Fibroblast of lung (primary cell): ENCODE measurements at regions not wholly inside any gene's neighbourhood (a gene's known extent, or its start where the extent isn't known, plus 50 kb on each side); places are given as distances from the start of the nearest gene placed in this dataset.

Source experiments
- DNase-seq, 2 donors: peaks; one replicate each; pipeline versions ENCODE4 v3.0.0 to v3.0.0-alpha.2; 2010; ENCODE audit warnings: low read depth in 2 of 2
- H2AFZ ChIP-seq: 2 replicates; pipeline ENCODE4 v1.5.1; 2012; ENCODE audit warnings: low read length, control low read depth, inconsistent platforms
- H3K27ac ChIP-seq: 2 replicates; pipeline ENCODE4 v1.5.1; 2011; ENCODE audit warnings: low read length, control low read depth; ENCODE audit not compliant: insufficient read depth
- H3K27me3 ChIP-seq: 2 replicates; pipeline ENCODE4 v1.5.1; 2011; ENCODE audit warnings: mild to moderate bottlenecking, low read length; ENCODE audit not compliant: control insufficient read depth, insufficient read depth
- H3K36me3 ChIP-seq: 2 replicates; pipeline ENCODE4 v1.5.1; 2011; ENCODE audit warnings: low read length; ENCODE audit not compliant: control insufficient read depth, insufficient read depth
- H3K4me1 ChIP-seq: 2 replicates; pipeline ENCODE4 v1.5.1; 2011; ENCODE audit warnings: low read length; ENCODE audit not compliant: control insufficient read depth, insufficient read depth; ENCODE audit errors: extremely low read depth
- H3K4me2 ChIP-seq: 2 replicates; pipeline ENCODE4 v1.5.1; 2011; ENCODE audit warnings: low read length, control low read depth; ENCODE audit not compliant: insufficient read depth; ENCODE audit errors: extremely low read depth
- H3K4me3 ChIP-seq, 4 experiments: fragments of 200-600 bp in 1 of 4; sonication (generic) in 1 of 4; replicated peaks in 1 of 4; 2 replicates each; pipeline ENCODE4 v1.5.1; 2011 to 2016; ENCODE audit warnings: low read length in 4 of 4, low read depth in 3 of 4, mild to moderate bottlenecking in 3 of 4, control low read depth in 2 of 4, inconsistent platforms in 1 of 4, mixed read lengths in 1 of 4; ENCODE audit not compliant: insufficient read depth in 1 of 4; ENCODE audit errors: control extremely low read depth in 1 of 4
- H3K79me2 ChIP-seq: 2 replicates; pipeline ENCODE4 v1.5.1; 2012; ENCODE audit warnings: mild to moderate bottlenecking, low read length, inconsistent platforms; ENCODE audit not compliant: control insufficient read depth, insufficient read depth
- H3K9ac ChIP-seq: 2 replicates; pipeline ENCODE4 v1.5.1; 2011; ENCODE audit warnings: mild to moderate bottlenecking, low read length, control low read depth; ENCODE audit not compliant: insufficient read depth
- H3K9me3 ChIP-seq: 2 replicates; pipeline ENCODE4 v1.5.1; 2012; ENCODE audit warnings: low read depth, low read length; ENCODE audit not compliant: control insufficient read depth, insufficient read depth
- H4K20me1 ChIP-seq: 2 replicates; pipeline ENCODE4 v1.5.1; 2011; ENCODE audit warnings: low read length; ENCODE audit not compliant: control insufficient read depth, insufficient read depth; ENCODE audit errors: extremely low read depth
- CTCF ChIP-seq, 2 donors: IDR thresholded peaks in 1 of 2; conservative IDR thresholded peaks in 1 of 2; 1 replicate in 1 of 2; 2 replicates in 1 of 2; pipeline ENCODE4 v1.5.1; 2011 to 2012; ENCODE audit warnings: low read length in 2 of 2, control low read depth in 1 of 2, inconsistent platforms in 1 of 2, low read depth in 1 of 2, mild to moderate bottlenecking in 1 of 2
- EZH2 ChIP-seq: IDR thresholded peaks from 2 replicates; pipeline ENCODE4 v1.5.1; 2012; ENCODE audit warnings: low read length, control low read depth, mild to moderate bottlenecking; ENCODE audit errors: missing control alignments

GRCh38 chr4:170229006-170229405, 139.2 kb upstream of the AADAT start:
- H3K79me2 ChIP-seq: no peaks in the 10 kb centered on the region
- no peak overlapping the region for H3K4me3 ChIP-seq
- H3K9ac ChIP-seq: no peak overlapping the region
- no peak overlapping the region for H2AFZ ChIP-seq
- no peaks in the 10 kb centered on the region for H4K20me1 ChIP-seq
- no peak overlapping the region for H3K4me2 ChIP-seq
- H3K4me1 ChIP-seq: no peaks in the 10 kb centered on the region
- no peak for TF ChIP-seq CTCF (conservative IDR thresholded peaks at IDR 0.05 in 1 of 2, IDR thresholded peaks at IDR 0.05 in 1 of 2; ENCODE audit: low read depth in 1 of 2, low read length in 2 of 2)
- H3K27ac ChIP-seq: no peak overlapping the region
- no peaks in the 10 kb centered on the region for H3K9me3 ChIP-seq
- H3K36me3 ChIP-seq: no peaks in the 10 kb centered on the region
- DNase-seq: no peak
- no peaks in the 10 kb centered on the region for H3K27me3 ChIP-seq

DNA sequence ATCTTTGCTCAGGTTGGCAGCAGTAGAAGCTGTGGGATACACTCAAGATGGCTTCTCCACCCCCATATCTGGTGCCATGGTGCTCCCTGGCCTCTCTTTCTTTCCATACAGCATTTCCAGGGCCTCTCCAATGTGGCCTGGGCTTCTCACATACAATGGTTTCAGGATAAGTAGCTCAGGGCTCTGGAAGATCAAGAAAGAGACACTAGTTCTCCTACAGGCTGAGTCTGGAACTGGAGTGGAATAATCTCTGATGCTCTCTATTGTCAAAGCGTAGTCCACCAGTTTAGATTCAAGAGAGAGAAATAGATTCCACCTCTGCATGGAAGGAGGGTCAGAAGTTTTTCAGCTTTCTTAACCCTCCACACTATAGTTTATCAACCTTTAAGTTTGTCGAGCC, 138.2 kb upstream of the AADAT start:
- DNase-seq: no peak
- Histone ChIP-seq H3K79me2 (no peaks in the 10 kb centered on the region), H2AFZ (no peak overlapping the region)

DNA sequence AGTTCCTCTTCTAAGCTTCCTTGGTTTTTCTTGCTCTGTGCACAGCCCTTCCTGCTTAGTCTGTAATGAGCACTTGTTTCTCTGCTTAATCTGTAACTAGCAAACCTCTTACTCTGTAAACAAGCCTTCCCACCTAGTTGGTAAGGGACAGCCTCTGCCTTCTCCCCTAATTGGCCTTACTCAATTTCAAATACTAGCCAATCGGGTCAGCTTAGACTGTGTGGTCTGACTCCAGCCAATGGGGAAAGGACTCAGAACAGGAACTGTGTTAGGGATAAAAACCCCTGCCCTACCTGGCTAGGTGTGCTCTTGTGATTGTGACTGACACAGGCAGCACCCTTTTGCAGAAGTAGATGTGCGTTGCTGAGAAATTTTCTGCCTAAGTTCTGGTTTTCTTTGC, 136.5 kb upstream of the AADAT start:
- Histone ChIP-seq H3K4me2 (no peak overlapping the region), H3K27ac (no peak overlapping the region), H3K4me1 (no peaks in the 10 kb centered on the region), H3K27me3 (no peaks in the 10 kb centered on the region), H3K79me2 (no peaks in the 10 kb centered on the region), H3K9ac (no peak overlapping the region), H3K36me3 (no peaks in the 10 kb centered on the region), H4K20me1 (no peaks in the 10 kb centered on the region), H3K4me3 (no peak overlapping the region), H2AFZ (no peak overlapping the region), H3K9me3 (no peaks in the 10 kb centered on the region)
- no peak for DNase-seq
- TF ChIP-seq CTCF (conservative IDR thresholded peaks at IDR 0.05 in 1 of 2, IDR thresholded peaks at IDR 0.05 in 1 of 2; ENCODE audit: low read depth in 1 of 2, low read length in 2 of 2) (no peak), EZH2 (no peak)

More for the DNA sequence above, 138.2 kb upstream of the AADAT start:
- Histone ChIP-seq H3K9me3 (no peaks in the 10 kb centered on the region), H3K27ac (no peak overlapping the region), H3K4me1 (no peaks in the 10 kb centered on the region), H3K9ac (no peak overlapping the region), H3K27me3 (no peaks in the 10 kb centered on the region), H4K20me1 (no peaks in the 10 kb centered on the region), H3K4me2 (no peak overlapping the region), H3K36me3 (no peaks in the 10 kb centered on the region), H3K4me3 (no peak overlapping the region)
- TF ChIP-seq CTCF (conservative IDR thresholded peaks at IDR 0.05 in 1 of 2, IDR thresholded peaks at IDR 0.05 in 1 of 2; ENCODE audit: low read depth in 1 of 2, low read length in 2 of 2): no peak
- TF ChIP-seq EZH2: no peak
